DMS53 treated with DMSO at 0.1 percent for 48 hours (cell line): ENCODE measurements at regions not wholly inside any gene's neighbourhood (a gene's known extent, or its start where the extent isn't known, plus 50 kb on each side); places are given as distances from the start of the nearest gene placed in this dataset.
"Not testable (repeated sequence)": the region's sequence is repeated elsewhere in the genome, so short reads cannot be mapped to it uniquely, and the experiment has no call there.

Experiments used
- DNase-seq: peaks from one replicate; lab custom pipeline; 2025; ENCODE audit not compliant: unreplicated experiment; lab: John Stamatoyannopoulos, UW

DNA sequence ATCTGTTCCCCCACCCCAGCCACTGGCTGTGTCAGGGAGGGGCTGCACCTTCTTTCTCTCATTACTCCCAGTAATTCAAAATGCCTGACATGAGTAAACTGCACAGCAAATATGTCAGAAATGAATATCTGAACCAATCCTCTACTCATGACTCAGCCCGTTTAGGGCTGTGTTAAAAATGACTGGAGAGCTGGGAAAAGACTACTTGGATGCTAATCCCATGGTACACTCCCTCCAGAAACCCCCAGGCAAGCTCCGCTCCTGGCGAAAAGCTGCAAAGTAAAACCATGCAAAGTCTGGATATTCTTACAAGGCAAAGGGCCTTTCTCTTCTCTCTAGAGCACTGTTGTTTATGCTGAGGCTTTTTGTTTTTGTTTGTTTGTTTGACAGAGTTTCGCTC, 448.1 kb upstream of the DYNLRB2 start:
- no peak for DNase-seq

DNA sequence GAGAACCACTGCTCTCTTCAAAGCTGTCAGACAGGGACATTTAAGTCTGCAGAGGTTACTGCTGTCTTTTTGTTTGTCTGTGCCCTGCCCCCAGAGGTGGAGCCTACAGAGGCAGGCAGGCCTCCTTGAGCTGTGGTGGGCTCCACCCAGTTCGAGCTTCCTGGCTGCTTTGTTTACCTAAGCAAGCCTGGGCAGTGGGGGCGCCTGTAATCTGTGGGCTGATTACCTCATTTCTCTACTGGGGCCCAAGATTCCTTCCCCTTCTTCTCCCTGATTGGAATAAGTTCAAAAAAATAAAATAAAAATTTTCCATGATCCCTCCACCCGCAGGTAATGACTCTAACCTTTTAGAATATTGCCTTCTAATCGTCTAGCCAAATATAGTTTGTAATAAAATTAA, 449.3 kb upstream of the DYNLRB2 start:
- DNase-seq, result not testable (repeated sequence)

DNA sequence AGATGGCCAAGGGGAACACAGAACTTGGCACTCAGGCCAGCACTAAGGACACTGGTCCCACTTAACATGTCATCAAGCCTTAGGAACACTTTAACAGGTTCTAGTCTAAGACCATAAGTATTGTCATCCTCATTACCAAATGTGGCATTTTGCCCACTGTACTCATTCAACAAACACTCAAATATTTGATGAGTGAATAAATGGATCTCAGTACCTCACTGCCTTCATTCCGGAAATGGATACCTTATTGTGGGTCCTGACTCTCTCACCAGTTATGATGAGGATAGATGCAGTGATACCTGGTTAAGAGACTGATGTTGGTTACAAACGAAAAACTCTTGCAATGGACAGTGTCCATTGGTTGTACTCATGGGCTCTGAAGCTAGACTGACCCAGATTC, 455.2 kb upstream of the DYNLRB2 start:
- peak; percentile 13 for DNase-seq

DNA sequence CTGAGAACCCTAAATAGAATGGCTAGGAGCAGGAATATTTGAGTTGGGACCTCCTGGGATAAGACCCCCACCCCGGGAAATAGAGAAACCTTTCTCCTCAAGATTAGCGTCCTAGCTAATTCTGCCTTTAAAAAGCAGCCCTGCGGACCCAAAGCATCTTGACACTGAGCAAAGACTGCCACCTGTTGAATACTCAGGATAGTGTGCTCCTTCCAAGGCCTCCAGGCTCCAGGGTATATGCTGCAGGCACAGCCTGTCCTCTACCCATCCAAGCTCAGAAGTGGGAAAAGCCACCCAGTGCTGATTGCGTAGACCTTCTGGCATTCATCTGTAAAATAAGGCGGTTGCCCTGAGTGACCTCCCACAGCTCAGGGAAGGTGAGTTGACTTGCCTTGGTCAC, 456.2 kb upstream of the DYNLRB2 start:
- DNase-seq, result peak; percentile 71

DNA sequence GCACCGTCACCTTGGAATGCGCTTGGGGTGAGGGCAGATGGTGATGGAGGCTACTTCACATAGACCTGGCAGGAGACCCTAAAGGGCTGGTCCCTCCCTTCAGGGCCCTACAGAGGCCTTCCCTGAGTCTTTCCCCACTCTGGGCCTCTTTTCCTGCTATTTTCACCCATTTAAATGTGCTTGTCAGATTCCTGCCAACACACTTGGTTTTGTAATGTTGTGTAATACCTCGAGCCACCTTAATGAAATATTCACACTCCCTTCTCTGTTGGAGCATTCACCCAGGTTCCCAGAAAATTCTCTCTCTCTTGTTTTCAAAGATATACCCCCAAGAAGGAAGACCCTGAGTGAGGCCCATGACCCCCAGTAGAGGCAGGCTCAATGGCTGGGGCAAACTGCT, 456.6 kb upstream of the DYNLRB2 start:
- DNase-seq, result no peak

DNA sequence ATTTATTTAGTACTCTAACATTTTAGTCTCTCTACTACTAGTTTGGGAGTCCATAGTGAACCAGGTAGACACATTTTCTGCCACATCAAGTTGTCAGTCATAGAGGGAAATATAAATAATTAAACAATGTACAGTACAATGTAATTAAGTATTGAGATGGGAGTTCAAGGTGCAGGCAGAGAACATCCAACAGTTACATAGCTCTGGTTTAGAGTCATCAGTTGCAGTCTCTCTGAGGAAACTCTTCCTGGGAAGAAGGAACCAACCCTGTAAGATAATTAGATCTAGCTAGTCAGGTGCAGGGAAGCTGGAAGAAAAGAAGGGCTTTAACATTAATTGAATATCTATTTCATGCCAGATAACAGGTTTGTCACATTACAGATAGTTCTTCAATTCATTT, 457.9 kb upstream of the DYNLRB2 start:
- DNase-seq, result no peak

DNA sequence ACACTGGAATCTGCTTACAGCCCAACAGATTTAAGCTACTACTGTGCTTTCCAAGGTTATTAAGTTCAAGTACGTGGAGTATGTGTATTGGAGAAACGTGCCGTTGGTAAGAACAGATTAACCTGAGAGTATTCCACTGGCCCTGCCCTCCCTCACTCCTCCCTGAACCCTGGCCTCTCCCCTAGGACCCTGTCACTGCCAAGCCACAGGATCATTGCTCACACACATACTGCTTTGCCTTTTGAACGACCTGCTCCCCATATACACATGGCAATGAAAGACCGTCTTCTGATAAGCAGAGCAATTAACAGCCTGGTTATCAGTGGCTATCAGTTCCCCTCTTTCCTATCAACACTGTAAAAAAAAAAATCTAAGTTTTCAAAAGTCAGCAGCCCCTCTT, 458.9 kb upstream of the DYNLRB2 start:
- DNase-seq, result no peak

DNA sequence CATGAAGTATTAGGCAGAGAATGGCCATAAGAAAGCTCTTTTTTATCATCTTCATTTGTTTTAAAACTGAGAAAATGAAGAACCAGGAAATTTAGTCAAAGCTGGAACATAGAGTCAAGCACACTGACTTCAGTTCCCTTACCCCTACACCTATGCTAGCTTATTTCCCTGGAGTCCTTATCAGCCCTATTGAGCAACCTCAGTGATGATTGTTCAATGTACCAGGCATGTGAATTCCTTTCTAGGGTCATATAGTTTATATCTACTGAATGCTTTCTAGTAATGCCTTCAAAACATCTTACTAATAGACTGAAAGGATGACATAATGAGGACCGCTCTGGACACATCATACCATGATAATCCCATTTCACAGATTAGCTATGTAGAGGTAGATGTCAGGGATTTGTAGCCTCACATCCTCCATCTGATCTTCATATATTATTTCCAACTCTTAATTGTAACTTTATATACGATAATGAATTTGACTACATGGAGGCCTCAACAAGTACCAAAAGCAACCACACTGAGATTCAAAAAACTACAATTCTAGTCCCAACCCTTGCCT, 460.4 kb upstream of the DYNLRB2 start:
- no peak for DNase-seq

DNA sequence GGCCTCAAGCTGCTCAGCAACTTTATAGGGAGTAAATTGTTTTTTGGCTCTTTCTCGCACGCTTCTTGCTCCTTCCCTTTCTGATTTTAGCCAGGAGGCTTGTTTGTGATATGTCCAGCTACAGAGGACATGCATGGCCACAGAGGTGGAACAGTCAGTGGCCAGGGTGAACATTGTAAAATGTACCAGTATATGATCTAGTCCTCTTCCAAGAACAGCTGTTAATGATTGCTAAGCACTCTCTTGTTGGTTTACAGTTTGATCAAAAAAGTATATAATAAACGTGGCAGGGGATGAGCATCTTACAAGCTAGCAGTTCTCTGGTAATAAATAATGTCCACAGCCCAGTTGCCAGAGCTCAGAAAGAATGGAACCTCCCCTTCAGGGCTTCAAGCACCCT, 461.7 kb upstream of the DYNLRB2 start:
- DNase-seq, result no peak

DNA sequence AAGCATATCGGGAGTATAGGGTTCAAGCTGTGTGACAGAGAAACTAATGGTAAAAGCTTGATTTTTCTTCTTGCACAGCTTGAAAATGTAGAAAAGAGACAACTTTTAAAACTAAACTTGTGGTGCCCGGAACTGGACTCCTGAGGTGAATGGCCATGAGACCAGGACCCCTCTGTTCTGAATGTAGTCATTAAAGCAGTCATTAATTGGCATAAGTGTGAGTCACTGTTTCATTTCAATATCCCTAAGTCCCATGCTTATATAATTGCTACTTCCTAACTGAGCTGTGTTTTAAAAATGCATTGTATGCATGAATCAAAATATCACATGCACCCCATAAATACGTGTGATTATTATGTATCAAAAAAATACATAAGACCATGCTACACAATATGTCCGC, 463.1 kb upstream of the DYNLRB2 start:
- no peak for DNase-seq

DNA sequence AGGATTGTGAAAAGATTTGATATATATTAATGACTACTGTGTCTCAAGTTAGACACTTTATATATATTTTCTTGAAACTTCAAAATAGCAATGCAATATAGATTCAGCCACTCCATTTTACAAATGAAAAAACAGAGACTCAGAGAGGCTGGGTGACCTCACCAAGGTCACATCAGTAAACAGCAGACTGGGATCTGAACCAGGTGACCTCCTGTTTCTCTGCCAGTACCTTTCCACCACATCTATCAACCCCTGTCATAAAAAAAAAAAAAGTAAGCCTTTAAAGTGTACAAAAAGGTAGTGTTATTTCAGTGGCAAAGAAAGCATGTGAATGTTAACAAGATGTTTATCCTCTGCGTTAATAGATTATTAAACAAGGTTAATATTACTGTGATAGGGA, 466.5 kb upstream of the DYNLRB2 start:
- DNase-seq, result no peak

DNA sequence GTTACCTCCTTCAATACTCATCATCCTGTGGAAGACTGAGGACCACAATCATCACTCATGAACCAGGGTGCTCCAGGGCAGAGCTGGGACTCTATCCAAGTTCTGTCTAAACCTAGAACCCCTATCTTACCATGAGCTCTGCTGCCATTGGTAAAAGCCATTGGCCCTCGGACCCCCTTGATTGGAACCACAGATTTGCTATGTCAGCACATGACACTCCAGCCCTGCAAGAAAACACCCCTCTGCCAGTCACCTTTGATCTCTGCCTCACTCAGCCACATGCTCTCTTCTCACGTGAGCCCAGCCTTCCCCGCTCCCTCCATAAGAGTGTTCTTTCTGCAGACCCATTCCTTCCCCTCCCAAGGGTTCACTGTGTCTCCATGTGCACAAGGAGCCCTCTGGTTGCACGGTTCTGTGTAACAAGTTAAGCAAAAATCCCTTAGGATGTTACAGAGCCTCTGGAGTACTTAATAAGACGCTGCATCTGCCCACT, 468.8 kb upstream of the DYNLRB2 start:
- no peak for DNase-seq

DNA sequence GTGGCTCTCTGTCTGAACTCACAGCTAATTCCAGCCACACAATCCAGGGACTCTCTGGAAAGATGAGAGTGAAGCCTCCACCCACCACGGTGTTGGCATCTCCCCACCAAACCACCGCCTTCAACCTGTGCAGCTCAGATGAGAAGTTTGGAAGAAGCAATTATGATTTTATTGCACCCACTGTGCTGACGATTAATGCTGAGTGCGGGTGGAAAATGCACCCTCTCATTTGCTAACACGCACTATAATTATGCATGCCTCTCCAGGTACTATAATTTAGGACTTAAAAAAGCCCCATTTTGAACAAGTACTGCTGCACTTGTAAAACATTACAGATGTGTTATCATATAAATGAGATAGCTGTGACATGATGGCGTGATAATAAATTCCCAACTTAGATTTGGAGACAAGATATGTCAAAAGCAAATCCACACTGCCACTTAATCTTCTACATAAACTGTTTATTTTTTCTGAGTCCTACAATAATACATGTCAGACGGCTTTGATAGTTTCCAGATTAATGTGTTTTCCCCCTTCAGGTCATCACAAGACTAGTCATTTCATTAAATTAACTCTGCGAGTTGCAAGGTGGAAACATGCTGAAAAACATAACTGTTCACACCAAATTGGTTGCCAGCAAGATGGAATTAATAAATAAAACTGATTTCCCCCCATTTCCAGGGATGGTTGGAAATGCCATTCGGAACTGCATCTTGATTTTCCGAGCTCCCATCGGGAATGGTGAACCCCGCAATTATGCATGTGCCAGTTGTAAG, 466.5 kb upstream of the MAF start:
- no peak for DNase-seq

DNA sequence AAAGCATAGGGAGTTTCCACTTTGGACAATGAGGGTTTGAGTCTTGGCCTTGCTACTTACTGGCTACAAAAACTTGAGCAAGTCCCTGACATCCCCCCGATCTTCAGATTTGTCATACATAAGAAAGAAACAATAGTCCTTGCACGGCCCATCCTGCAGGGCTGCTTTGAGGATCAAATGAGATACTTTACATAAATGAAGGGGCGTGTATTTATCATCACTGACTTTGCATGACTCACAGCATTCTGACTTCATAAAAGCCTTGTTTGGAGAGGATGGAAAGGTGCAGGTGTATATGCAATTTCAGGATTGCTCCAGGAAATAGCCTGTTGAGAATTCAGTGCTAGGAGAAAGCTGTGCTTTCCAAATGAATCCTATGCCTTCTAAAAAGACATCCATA, 465.0 kb upstream of the MAF start:
- DNase-seq, result peak; percentile 81

DNA sequence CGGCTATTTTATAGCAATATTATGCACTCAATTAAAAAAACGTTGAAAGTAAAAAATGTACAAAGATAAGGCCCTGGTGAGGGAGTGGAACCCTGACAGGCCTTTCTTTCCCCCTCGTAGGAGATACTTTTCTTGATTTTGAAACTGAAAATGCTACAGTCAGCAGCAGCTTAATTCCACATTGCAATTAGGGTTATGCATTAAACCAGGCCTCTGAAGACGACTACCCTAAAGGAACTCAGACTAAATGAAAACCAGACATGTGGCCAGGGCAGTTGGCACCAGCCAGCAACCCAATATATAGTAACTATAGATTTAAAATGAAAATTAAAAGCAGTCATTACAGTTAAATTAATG, 463.2 kb upstream of the MAF start:
- DNase-seq, result no peak

DNA sequence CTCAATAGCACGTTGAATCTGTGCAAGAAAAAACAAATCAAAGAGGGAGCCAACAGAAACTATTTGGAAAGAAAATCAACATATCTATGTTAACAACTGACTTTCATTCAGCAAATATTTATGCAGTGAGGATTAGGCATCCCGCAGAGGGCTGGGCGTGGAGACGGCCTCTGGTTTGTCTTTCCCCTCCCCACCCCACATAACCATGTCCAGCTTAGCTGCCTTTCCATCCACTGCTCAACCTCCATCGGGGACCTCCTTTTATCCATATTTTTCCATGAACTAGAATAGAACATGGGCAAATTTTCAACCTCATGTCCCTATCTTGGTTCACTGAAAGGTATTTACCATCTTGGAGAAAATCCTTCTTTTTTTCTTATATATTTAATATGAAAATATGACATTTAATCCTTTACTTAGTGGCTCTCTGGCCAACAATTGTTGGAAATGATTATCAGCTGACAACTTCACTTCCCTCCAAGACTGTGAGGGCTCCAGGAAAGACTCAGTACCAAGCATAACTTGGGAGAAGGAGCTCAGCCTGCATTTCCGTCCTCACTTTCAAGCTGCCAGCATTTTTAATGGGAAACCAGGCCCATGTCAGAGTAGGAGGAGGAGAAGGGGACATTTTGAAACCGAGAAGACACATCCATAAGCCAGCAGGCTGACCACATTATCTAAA, 462.6 kb upstream of the MAF start:
- no peak for DNase-seq

DNA sequence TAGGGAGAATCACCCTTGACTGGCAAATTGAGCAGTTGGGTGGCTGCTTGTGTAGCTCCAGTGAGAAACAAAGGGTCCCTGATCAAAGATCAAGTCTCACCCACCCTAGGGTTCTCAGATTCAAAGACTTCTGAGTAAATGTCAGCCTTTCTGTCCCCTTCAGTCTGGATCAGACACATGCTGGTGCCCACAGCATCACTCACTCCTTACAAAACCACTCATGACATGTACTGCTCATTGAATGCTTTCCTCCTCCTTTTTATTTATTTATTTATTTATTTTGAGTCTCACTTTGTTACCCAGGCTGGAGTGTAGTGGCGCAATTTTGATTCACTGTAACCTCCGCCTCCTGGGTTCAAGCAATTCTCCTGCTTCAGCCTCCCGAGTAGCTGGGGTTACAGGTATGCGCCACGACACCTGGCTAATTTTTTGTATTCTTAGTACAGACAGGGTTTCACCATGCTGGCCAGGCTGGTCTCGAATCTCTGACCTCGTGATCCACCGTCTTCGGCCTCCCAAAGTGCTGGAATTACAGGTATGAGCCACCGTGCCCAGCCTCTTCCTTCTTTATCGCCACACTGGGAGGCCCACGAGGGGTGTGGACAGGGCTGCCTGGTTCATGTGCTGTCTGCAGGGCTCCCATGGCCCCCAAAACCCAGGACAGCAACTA, 462.0 kb upstream of the MAF start:
- DNase-seq, result no peak

DNA sequence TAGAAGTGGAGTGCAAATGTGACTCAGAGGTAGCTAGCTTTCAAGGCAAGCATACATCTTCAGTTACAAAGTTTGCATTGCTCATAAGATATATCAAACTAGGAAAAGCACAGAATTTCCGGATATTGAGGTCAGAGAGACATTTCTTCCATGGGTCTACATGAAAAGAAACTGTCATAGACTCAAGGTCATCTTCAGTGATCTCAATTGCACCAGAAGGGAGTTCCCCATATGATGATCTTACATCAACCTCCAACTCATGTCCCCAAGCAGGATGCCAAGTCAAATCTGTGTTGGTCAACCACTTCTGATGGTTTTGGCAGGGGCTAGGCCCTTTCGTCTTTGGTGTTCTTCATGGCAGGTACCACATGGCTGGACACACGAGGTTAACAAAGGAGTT, 459.9 kb upstream of the MAF start:
- DNase-seq, result no peak

DNA sequence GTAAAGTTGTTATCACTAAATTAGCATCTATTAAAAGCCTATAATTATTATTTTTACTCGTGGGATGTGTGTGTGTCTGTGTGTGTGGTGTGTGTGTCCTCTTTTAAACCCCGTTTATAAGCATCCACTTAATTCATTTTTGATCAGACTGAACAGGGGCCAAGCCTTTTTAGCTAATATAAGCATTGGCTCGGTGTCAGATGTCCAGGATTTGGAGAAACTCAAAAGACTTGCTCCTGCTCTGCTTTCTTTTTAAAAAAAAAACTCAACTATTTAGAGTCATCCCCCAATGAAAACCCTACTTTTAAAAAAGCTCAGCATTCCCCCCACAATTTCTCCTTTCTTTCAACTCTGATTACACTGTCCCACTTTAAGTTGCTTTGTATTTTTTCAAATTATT, 459.3 kb upstream of the MAF start:
- no peak for DNase-seq

DNA sequence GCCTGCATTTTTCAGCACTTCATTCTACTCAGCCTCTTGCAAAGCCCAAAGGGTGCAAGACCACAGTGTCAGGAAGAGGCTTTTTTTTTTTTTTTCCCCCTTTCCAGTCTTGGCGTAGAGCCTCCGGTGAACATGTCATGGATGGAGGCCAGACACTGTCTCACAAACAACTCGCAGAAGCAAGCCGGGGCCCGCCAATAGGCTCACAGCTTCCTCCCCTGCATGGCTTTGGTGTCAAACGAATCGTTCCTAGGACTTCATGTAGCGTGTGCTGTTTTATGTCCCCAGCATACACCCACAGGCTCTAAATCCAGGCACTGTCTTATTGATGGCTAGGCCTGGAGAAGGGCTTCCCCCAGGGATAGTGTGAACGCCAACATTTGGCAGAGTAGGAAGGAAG, 457.7 kb upstream of the MAF start:
- no peak for DNase-seq

DNA sequence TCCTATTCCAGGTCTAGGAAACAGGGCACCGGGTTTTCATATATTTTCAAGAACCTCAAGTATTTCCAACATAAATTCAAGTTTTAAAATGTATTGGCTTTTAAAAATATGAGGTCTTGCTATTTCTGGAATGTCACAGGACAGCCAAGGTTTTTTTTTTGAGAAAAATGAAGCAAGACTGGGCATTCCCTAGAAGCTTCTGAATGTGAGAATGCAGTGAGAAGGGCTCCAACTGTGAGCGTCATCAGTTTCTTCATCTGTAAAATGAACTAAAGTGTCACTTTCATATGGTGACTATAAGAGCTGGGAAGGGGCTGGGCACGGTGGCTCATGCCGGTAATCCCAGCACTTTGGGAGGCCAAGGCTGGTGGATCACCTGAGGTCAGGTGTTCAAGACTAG, 455.8 kb upstream of the MAF start:
- no peak for DNase-seq

DNA sequence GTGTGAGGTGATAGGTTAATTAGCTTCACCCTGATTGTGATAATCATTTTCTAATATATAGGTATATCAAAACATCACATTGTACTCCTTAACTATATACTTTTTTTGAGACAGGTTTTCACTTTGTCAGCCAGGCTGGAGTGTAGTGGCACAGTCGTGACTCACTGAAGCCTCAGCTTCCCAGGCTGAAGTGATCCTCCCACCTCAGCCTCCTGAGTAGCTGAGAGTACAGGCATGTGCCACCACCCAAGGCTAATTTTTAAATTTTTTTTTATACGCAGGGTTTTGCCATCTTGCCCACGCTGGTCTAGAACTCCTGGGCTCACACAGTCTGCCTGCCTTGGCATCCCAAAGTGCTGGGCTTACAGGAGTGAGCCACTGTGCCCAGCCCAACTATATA, 455.3 kb upstream of the MAF start:
- DNase-seq, result no peak
